ENCODE measurements at regions not wholly inside any gene's neighbourhood (a gene's known extent, or its start where the extent isn't known, plus 50 kb on each side); places are given as distances from the start of the nearest gene placed in this dataset.

DNA sequence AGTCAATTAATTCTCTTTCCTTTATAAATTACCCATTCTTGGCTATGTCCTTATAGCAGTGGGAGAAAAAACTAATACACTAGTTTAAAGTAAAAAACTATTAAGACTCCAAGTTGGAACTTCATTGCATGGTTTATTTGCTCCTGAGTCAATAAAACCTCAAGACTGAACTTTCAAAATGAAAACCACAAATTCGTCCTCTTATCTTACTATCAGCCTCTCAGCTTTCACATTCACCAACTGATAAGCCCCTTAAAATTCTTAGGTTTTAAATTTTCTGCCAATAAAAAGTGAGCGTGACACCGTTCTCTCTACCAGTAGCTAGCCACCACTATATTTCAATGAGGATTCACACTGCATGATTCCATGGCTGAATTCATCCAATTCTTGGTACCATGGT, 346.4 kb upstream of the NPSR1 start:
- Histone ChIP-seq H4K20me1 (ENCODE audit: insufficient read depth, low read length) (no peaks in the 10 kb centered on the region), H3K9me3 (ENCODE audit: control insufficient read depth, insufficient read depth, low read length) (0 out of 2 replicates have a peak, but pooled peaks cover 2% of the 10 kb centered on the region), H3K36me3 (ENCODE audit: control insufficient read depth, insufficient read depth, low read length) (no peaks in the 10 kb centered on the region), H3K4ac (ENCODE audit: low read depth, low read length) (no peak overlapping the region), H3K56ac (ENCODE audit: extremely low read depth, insufficient read depth, low read length) (no peak overlapping the region), H3K4me3 (ENCODE audit: insufficient read depth, low read depth, low read length) (no peak overlapping the region), H2BK15ac (ENCODE audit: low read depth, low read length) (no peak overlapping the region), H2AFZ (replicated peaks; ENCODE audit: low read length, poor library complexity) (no peak overlapping the region), H3K27ac (ENCODE audit: insufficient read depth, low read length) (no peak overlapping the region), H3K18ac (ENCODE audit: low read depth, low read length) (no peak overlapping the region), H2BK120ac (ENCODE audit: low read depth, low read length) (no peak overlapping the region), H4K5ac (ENCODE audit: low read depth, low read length) (no peak overlapping the region), H3K9me1 (ENCODE audit: insufficient read depth, low read length) (0 out of 2 replicates have a peak, but pooled peaks cover 3% of the 10 kb centered on the region), H2BK5ac (ENCODE audit: low read depth, low read length, poor library complexity, severe bottlenecking) (no peak overlapping the region), H3K9ac (ENCODE audit: low read depth, low read length) (no peak overlapping the region), H3K4me2 (ENCODE audit: low read depth, low read length) (no peak overlapping the region), H3K79me1 (ENCODE audit: low read depth in 1 of 2, low read length in 2 of 2) (no peaks in the 10 kb centered on the region), H3K27me3 (ENCODE audit: control insufficient read depth, insufficient read depth, low read length) (no peaks in the 10 kb centered on the region), H3K14ac (replicated peaks; ENCODE audit: low read depth, low read length) (no peak overlapping the region), H2BK20ac (ENCODE audit: low read depth, low read length) (no peak overlapping the region), H3K4me1 (ENCODE audit: control insufficient read depth, insufficient read depth, low read length) (peaks cover 7% of the 10 kb centered on the region; the same call in 1 of the 2 replicates), H2AK9ac (replicated peaks; ENCODE audit: low read depth, low read length, poor library complexity) (no peak overlapping the region), H3K23ac (ENCODE audit: low read depth, low read length) (no peak overlapping the region), H4K8ac (ENCODE audit: low read depth in 2 of 2, low read length in 2 of 2) (no peak overlapping the region), H4K91ac (ENCODE audit: insufficient read depth, low read depth, low read length) (no peak overlapping the region), H2AK5ac (ENCODE audit: low read depth, low read length) (no peak overlapping the region)
- in situ Hi-C loops (cut with MboI; ENCODE audit: low sequenced_read_pairs), result loop anchor here (10.0 kb wide), 1 partner anchor 177 kb away; no protein-coding TSS in a partner anchor
- POLR2A ChIA-PET (ENCODE audit: unreplicated experiment), result no interaction called here
- TF ChIP-seq MAFK (IDR thresholded peaks at IDR 0.05; ENCODE audit: low read depth, low read length), result no peak
- TF ChIP-seq POLR2A (IDR thresholded peaks at IDR 0.05; ENCODE audit: low read depth, low read length), result no peak
- ATAC-seq (ENCODE audit: low read depth), result no peak
- no CpG with 5 or more reads among the region's 3 CpGs for WGBS, 2 experiments (ENCODE audit: extremely low coverage in 2 of 2, insufficient read length in 1 of 2)
- BruUV-seq (replicated peaks), result no TSS peak
- CTCF ChIA-PET, result no interaction called here
- DNase-seq, result no peak
- intact Hi-C loops (cut with micrococcal nuclease), result loop anchor here (10.0 kb wide), 1 partner anchor 723 kb away; the partner anchor contains the start of gene DPY19L1
- dilution Hi-C loops (cut with HindIII; ENCODE audit: low sequenced_read_pairs, unreplicated experiment), result no loop called here

Data from IMR-90 (cell line).